ENCODE measurements at regions not wholly inside any gene's neighbourhood (a gene's known extent, or its start where the extent isn't known, plus 50 kb on each side); places are given as distances from the start of the nearest gene placed in this dataset.

DNA sequence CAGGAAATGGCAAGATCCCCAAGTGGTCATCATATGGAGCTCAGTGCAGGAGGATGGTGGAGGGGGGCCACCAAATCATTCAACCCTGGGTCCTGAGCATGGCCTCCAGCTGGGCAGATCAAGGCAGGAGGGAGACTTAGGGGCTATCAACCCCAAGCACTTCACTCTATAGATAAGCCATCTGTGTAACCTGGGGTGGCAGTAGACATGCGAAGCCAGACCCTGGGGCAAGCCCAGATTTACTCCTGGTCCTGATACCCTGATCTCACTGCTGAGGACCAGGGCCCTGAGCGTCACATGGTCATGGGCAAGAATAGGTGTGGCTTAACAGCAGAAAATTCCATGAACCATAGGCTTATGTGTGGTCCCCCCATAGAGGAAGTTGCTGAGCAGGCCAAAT, 173.0 kb upstream of the ADCY1 start:
- no peak for TF ChIP-seq POLR2A (IDR thresholded peaks at IDR 0.05)
- TF ChIP-seq, protein P1, sequence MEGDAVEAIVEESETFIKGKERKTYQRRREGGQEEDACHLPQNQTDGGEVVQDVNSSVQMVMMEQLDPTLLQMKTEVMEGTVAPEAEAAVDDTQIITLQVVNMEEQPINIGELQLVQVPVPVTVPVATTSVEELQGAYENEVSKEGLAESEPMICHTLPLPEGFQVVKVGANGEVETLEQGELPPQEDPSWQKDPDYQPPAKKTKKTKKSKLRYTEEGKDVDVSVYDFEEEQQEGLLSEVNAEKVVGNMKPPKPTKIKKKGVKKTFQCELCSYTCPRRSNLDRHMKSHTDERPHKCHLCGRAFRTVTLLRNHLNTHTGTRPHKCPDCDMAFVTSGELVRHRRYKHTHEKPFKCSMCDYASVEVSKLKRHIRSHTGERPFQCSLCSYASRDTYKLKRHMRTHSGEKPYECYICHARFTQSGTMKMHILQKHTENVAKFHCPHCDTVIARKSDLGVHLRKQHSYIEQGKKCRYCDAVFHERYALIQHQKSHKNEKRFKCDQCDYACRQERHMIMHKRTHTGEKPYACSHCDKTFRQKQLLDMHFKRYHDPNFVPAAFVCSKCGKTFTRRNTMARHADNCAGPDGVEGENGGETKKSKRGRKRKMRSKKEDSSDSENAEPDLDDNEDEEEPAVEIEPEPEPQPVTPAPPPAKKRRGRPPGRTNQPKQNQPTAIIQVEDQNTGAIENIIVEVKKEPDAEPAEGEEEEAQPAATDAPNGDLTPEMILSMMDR (IDR thresholded peaks at IDR 0.05) = no peak

Data from esophagus squamous epithelium (tissue), 4 donors.